GM11168 (cell line): ENCODE measurements at regions not wholly inside any gene's neighbourhood (a gene's known extent, or its start where the extent isn't known, plus 50 kb on each side); places are given as distances from the start of the nearest gene placed in this dataset.
"Not testable (repeated sequence)": the region's sequence is repeated elsewhere in the genome, so short reads cannot be mapped to it uniquely, and the experiment has no call there.

ENCODE experiments used
- in situ Hi-C: fragments of 300-500 bp; cut with MboI; formaldehyde crosslinking; loops from one replicate; pipeline ENCODE4 v1.12.0; 2022; ENCODE audit warnings: low sequenced_read_pairs; ENCODE audit not compliant: unreplicated experiment

DNA sequence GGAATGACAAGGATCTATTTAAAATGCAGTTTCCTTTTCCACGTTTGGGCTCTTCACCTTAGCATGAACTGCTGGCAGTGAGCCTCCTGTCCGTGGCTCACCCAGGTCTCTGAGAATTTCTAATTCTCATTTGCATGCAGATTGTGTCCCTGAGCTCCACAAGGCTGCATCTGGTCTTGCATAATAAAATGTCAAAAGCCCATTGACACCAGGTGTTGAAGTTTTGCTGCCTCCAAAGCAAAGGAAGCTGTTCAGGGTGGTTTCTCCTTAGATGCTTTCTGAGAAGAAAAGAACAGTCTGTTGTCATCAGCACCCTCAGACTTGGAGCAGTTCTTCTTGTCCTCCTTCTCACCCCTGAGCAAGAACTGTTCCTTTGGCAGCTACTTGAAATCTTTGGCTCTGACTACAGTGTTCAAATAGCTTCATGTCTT lies 433.1 kb upstream of the KAZN start:
- in situ Hi-C loops = no loop called here

DNA sequence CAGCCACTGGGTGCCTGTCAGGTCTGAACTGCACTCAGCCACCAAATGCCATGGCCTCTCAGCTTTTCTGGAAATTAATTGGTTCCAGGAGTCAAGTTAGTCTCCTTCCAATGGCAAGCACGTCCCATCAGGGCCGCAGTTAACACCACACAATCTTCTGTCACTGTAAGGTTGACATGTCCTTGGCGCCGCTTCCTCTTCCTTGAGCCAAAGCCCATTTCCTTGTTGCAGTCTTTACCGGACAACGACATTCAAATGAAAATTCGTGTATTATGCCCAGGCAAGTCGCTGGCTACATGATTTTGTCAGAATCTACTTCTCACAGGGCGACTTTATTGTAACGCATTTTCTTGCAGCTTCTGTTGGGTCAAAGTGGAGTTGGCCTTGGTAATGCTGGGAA lies 430.6 kb upstream of the KAZN start:
- in situ Hi-C loops = no loop called here

DNA sequence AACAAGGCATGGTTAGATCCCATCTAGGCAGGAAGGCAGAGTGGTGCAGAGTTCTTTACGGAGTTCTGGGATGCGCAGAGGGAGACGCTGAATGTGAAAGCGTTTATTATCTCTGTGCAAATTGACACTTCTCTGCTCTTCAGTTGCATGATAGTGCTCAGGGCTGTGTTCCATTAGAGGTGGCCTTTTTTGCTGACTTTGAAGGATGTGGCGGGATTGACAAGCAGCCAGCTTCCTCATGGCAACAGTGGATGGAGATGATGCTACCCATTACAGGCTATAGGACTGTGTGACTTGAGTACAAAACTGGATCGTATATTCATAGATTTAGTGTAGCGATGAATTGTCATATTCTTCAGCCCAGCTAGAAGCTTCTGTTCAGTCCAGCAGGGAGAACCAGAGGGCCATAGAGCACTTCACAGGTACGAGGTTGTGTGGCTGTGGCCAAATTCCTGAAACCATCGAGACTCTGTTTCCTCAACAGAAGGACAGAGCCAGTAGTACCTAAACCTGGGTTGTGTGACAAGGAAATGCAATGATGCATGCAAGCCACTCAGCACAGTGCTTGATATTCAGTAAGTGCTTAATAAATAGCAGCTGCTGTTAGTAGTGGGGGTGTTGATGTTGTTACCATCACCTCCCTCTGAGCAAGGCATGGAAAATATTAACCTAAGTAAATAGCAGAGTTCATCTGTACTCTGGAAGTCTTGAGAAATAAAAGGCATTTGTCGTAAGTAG lies 430.0 kb upstream of the KAZN start:
- in situ Hi-C loops = no loop called here

DNA sequence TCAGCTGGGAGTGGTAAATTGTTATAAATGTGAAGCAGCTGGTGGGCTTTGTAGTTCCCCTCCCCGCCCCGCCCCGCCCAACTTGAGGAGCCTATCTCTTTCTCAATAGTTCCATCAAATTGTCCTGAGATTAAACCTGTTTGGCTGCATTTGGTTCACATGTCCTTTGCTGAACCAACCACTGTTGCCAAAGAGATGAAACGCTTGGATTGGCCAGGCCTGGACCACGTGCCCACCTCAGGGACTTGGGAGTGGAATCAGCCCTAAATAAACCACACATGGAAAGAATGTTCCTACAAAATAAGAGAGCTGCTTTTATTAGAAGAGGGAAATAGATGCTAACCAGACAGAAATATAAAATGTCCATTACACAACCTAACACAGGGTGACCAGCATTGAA lies 424.9 kb upstream of the KAZN start:
- in situ Hi-C loops = no loop called here

DNA sequence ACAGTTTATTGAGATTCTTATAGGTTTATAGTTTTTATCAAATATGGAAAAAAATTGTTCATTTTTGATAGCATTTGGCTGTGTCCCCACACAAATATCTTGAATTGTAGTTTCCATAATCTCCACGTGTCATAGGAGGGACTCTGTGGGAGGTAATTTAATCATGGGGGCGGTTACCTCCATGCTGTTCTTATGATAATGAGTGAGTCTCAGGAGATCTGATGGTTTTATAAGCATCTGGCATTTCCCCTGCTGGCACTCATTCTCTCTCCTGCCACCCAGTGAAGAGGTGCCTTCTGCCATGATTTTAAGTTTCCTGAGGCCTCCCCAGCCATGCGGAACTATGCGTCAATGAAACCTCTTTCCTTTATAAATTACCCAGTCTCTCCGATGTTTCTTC lies 420.6 kb upstream of the KAZN start:
- in situ Hi-C loops = not testable (repeated sequence)

DNA sequence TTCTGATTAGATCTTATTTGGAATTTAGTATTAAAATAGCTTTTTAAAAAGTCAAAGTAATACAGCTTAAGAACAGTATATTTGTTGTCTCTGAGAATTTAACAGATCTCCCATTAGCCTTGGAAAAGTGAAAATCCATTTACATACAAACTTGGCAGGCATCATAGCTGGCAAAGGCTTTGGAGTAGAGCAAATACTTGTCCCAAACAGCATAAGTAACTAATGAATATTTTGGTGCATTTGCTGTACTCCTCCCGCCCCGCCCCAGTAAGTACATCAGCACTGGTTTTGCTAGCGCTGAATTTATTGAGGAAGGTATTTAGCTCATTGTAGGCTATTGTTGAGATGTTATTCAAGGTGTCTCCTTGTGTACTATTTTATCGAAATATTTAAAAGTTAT lies 417.7 kb upstream of the KAZN start:
- in situ Hi-C loops = no loop called here

DNA sequence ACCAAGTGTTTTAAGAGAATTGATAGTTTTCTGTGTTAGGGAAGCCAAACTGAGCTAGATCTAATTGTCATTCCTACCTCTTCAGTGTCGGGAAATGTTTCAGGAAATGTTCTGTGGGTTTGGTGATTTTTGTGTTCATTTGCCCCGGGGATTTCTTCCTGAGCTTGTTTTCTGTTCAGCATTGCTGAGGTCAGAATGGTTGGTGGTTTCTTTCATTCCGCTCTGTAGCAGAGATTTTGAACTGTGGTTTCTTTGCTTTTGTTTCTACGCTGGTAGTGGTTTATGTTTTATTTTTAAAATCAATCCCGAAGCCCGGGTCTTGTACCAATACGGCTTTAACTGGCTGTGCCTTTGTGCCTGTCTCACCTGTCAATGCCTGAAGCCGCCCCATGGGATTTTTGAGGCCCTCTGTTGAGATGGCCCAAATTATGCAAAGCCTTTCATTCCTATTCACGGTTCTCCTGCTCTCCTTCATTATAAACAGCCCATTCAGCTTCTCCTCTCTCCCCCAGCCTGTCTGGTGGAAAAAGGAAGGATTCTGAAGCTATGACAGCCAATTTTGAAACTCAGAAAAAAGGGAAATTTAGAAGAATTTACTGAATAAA lies 417.2 kb upstream of the KAZN start:
- in situ Hi-C loops = no loop called here

DNA sequence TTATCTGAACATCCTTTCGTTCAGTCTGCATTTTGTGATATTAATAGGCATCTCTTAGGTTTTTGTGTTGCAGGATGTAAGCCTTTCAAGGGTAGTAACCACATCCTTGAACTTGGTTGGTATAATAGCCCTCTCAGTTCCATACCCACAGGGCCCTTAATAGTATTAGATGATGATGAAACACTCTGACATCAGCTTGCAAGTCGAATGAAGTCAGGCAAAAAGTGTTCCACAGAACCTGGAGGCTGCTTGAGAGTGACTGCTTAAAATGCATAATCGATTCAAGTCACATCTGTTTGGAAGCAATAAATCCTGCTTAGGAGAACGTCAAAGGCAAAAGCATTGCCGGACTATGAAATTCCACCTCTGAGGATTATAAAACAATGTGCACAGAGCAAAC lies 415.6 kb upstream of the KAZN start:
- in situ Hi-C loops = no loop called here

DNA sequence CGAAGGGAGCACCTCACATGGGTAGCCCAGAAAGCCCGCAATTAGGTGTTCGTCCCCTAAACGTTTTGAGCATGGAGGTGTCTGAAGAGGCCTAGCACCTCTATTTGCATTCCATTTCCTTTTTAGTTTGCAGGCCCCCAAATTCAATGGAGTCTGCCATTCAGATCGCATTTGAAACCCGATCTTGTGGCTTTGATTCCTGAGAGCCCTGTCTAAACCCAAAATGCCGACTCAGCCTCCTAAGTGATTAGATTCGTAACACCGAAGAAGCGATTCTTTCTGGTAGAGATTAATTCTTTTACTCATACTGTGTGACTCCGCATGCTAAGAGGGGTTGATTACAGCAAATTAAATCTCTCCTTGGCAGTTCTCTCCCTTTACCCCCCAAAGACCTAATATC lies 415.2 kb upstream of the KAZN start:
- in situ Hi-C loops = no loop called here

DNA sequence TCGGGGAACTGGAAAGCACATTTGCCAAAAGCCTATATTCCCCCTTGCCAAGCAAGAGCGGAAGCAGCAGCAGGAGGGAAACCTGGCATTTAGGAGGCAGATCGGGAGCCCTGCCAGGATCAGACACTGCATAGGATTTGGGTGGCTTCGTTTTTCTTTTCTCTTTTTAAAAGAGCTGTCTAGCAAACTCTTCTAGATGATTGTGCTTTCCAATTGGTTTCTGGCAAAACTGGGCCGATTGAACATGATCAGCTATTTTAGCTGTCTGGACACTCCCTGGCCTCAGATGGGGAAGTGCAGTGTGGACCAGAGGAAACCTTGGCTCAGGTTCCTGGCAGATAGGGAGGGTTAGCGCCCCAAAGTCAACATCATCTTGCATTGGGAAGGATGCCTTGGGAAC lies 414.0 kb upstream of the KAZN start:
- in situ Hi-C loops = no loop called here

DNA sequence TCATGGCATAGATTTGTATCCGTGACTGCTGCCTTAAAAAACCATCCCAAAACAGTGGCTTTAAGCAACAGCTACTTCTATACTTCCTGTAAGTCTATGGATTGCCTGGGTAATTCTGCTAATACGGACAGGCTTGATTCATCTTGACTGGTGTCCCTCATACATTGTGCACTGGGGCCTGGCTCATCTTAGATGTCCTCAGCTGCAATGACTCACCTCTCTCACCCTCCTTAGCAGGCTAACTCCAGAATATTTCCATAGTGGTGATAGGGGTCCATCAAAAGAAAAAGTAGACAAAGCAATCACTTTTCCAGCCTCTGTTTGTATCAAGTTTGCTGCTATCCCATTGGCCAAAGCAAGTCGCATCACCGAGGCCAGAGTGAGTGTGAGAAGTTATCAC lies 409.1 kb upstream of the KAZN start:
- in situ Hi-C loops = no loop called here

DNA sequence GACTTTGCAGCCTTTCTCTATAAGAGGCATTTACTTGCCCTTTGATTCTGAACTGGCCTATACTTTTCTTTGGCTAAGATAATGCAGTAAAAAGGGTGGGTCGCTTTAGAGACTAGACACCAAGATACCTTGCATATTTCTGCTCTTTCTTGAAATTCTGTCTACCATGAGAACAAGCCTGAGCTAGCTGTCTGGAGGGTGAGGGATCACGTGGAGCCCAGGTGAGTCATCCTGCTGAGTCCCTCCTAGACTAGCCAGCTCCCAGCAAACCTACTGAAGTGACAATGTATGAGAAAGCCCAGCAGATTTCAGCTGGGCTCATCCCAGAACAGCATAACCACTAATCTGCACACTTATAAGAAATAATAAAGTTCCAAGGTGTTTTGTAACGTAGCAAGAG lies 408.0 kb upstream of the KAZN start:
- in situ Hi-C loops = no loop called here

DNA sequence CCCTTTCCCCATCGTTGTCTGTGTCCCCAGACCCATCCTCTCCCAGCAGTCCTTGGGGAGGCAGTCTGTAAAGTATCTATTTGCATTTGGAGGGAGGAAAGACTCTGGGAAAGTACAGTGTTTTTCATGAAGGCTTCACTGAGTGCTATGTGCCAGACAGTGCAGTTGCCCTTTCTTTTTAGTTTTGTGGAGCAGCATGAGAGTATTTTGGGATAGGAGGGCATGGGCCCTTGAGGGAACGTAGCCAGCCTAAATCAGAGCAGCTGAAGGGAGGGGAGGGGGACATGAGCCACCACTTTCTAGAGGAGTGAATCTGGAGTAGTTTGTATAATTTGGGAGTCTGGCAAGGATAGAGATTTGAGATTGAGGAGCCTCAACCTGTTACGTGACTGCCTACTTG lies 404.0 kb upstream of the KAZN start:
- in situ Hi-C loops = no loop called here

DNA sequence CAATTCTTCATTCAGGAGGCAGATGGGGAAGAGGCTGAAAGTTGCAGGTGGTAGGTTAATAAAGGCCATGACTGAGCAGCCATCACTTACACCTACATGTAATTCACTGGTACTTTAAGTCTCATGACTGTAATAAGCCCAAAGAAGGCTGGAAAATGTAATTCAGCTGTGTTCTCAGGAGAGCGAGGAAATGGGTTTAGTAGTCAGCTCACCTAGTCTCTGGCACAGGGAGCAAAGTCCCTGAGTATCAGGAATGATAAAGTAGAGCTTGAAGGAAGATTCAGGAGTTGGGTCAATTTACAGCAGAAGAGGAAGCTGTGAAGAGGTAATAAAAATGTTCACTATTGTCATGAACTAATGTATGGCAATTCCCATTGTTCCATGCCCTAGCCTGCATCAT lies 393.4 kb upstream of the KAZN start:
- in situ Hi-C loops = no loop called here

DNA sequence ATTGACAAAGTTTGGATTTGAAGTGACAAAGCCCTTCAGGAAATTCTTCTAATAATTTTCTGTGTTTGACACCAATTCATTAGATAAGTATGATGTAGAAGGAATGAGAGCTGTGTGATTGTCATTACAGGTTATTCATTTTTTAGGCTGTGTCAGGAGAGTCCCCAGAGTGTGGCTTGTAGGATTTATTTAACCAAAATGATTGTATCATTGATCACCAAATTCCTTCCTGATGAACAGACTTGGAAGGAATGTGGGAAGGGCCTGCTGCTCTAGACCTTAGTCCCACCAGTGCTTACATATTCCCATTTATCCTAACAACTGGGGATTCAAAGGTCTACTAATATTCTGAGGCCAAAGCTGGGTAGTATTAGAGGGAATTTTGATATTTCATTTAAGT lies 383.3 kb upstream of the KAZN start:
- in situ Hi-C loops = no loop called here

DNA sequence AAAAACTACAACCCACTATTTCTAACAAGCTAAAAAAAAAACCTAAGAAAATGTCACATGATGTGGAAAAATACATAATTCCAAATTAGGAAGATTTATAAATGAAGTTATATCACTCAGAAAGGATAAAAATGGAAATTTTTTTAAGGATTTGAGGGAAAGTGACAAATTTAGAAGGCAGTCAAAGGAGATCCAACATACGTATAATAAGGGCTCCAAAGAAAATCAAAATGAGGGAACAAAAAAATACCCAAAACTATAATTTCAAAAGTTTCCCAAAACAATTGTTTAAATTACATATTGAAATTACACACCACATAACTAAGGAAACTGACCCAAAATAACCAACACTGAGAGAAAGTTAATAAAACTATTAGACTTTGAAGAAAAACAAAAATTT lies 381.1 kb upstream of the KAZN start:
- in situ Hi-C loops = no loop called here

DNA sequence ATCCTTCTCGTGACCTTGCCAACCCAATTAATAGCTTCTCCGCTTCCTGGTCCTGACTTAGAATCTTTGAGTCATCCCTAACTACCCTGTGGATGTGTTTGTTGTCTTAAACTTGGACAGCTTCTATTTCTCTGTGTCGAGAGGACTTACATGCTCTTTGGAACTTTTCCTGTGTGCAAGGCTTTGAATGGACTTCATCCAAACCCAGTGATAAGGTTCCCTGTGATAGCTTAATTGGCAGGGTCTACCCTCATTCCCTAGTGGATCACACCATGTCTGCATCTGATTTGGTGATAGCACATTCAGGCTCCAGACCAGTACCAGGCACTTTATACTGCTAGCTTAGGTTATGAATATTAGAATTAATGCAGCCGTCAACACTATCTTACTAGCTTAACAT lies 378.2 kb upstream of the KAZN start:
- in situ Hi-C loops = no loop called here

DNA sequence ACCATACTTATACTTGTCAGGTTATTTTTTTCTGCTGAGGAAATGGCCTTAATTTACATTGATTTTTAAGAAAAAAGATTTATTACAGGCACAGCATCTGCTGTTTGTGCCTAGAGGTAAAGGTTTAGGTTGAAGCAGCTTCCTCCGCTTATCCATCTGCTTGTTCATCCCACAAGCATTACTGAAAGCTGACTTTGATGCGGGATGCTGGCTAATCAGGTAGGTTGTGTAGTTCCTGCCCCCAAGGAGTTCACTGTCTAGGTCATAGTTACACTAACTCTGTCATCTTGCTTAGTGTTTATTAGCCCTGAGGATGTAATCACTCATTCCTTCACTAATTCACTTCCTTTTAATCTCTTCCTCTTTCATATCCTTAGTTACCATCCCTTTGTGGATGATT lies 377.7 kb upstream of the KAZN start:
- in situ Hi-C loops = no loop called here

DNA sequence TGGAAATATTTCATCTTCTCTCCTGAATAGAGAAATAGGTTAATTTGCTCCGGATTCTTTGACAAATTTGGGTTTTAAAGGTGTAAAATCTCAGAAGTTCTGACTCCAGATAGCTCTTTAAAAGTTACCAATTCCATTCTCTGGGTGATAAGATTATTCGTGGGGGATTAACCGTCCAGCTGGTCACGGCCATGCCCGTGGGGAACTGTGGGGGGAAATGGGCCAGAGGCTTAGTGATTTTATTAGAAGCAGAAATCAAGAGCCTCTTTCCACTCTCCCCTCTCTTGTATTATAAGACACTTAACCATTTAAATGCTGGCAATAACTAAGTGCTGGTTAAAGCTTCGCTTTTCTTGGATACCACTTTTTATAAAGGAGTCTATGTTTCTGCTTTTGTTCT lies 376.4 kb upstream of the KAZN start:
- in situ Hi-C loops = no loop called here

DNA sequence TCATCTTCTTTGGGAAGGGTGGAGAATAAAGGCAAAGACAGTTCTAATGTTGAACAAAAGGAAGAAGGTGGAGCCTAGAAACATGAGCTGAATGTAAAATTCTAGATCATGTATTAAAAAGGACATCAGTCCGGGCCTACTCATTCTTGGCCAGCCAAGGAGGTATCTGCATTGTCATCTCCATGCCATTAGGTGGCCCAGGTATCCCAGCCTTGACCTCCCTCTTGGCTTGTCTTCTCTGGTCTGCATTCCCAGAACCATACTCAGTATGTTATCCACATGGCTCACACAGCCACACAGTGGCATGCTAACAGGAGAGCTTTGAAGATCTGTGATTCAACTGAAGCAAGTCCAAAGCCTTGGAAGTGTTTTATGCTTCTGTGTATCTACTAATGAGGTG lies 369.8 kb upstream of the KAZN start:
- in situ Hi-C loops = no loop called here

DNA sequence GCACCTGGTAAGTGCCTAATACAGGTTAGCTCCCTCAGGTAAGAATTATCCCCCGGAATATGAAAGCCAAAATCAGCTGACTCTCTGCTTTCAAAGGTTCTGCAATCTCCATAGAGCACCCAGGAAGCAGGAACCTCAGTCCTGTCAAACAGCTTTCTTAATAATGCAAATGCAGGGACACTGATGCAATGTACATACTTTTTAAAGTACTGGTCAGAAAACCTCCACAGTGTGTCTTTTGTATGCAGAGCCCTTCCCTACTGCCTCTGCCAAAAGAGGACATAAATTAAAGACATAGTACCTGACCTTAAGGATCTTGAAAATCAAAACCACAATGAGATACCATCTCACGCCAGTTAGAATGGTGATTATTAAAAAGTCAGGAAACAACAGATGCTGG lies 365.0 kb upstream of the KAZN start:
- in situ Hi-C loops = no loop called here

DNA sequence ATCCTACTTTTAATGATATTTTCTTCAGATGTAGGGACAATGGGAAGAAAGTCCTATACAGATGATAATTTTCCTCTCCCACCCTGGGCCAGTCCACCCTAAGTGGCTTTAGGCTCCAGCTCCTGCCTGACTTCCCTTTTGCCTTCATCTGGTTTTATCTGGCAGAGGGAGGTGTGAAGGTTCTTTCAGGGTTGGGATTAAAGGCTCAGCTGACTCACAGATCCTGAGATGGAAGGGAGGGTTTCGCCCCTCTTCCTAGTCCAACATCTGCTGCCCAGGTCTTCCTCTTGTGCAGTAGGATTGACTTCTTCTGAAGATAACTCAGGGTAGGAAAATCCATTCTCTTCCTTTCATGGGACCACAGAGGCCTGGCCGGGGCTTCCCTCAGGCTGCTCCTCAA lies 362.4 kb upstream of the KAZN start:
- in situ Hi-C loops = no loop called here
